Upper lobe of right lung (tissue), 1 donor: ENCODE measurements at regions not wholly inside any gene's neighbourhood (a gene's known extent, or its start where the extent isn't known, plus 50 kb on each side); places are given as distances from the start of the nearest gene placed in this dataset.

Source experiments
- ATAC-seq: fragments of 200-7000 bp; cut with Tn5 transposase; one replicate; pipeline ENCODE4 v1.9.1; 2020; ENCODE audit warnings: mild to moderate bottlenecking, moderate library complexity
- DNase-seq: peaks from one replicate; pipeline ENCODE4 v3.0.0-alpha.2; 2020
- H3K27ac ChIP-seq: fragments of 200-600 bp; one replicate; pipeline ENCODE4 v1.8.0; 2022
- H3K27me3 ChIP-seq: fragments of 200-600 bp; one replicate; pipeline ENCODE4 v1.8.0; 2022; ENCODE audit warnings: mild to moderate bottlenecking
- H3K36me3 ChIP-seq: fragments of 200-600 bp; one replicate; pipeline ENCODE4 v1.8.0; 2022
- H3K4me1 ChIP-seq: fragments of 200-600 bp; one replicate; pipeline ENCODE4 v1.8.0; 2022
- H3K4me3 ChIP-seq: fragments of 200-600 bp; one replicate; pipeline ENCODE4 v1.8.0; 2022; ENCODE audit warnings: mild to moderate bottlenecking
- H3K9me3 ChIP-seq: fragments of 200-600 bp; one replicate; pipeline ENCODE4 v1.8.0; 2022
- intact Hi-C: fragments of 100-400 bp; cut with DNase I; formaldehyde crosslinking; loops from one replicate; pipeline ENCODE4 v1.11.0; 2022
- TF ChIP-seq, protein P1 (sequence below): fragments of 200-600 bp; IDR thresholded peaks from one replicate; pipeline ENCODE4 v1.8.0; 2022; ENCODE audit warnings: antibody characterized with exemption
- donor health status: DM: no; HTN: yes; CAD: no; lungs with severe emphysema.

GRCh38 chr3:175977968-175978752 is 1119.0 kb downstream of the NAALADL2 start:
- TF ChIP-seq, protein P1, sequence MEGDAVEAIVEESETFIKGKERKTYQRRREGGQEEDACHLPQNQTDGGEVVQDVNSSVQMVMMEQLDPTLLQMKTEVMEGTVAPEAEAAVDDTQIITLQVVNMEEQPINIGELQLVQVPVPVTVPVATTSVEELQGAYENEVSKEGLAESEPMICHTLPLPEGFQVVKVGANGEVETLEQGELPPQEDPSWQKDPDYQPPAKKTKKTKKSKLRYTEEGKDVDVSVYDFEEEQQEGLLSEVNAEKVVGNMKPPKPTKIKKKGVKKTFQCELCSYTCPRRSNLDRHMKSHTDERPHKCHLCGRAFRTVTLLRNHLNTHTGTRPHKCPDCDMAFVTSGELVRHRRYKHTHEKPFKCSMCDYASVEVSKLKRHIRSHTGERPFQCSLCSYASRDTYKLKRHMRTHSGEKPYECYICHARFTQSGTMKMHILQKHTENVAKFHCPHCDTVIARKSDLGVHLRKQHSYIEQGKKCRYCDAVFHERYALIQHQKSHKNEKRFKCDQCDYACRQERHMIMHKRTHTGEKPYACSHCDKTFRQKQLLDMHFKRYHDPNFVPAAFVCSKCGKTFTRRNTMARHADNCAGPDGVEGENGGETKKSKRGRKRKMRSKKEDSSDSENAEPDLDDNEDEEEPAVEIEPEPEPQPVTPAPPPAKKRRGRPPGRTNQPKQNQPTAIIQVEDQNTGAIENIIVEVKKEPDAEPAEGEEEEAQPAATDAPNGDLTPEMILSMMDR = no peak
- Histone ChIP-seq H3K9me3 (no peaks in the 10 kb centered on the region), H3K27ac (no peak overlapping the region), H3K4me1 (no peaks in the 10 kb centered on the region), H3K36me3 (no peaks in the 10 kb centered on the region), H3K27me3 (no peaks in the 10 kb centered on the region), H3K4me3 (no peak overlapping the region)
- DNase-seq = no peak
- peak; percentile 21 for ATAC-seq
- intact Hi-C loops = no loop called here

GRCh38 chr3:175969456-175969855 is 1110.3 kb downstream of the NAALADL2 start:
- intact Hi-C loops = no loop called here
- ATAC-seq = no peak
- H3K4me3 ChIP-seq = no peak overlapping the region

GRCh38 chr3:175965036-175965435 is 1105.9 kb downstream of the NAALADL2 start:
- Histone ChIP-seq H3K27ac (no peak overlapping the region), H3K27me3 (no peaks in the 10 kb centered on the region), H3K4me3 (no peak overlapping the region), H3K9me3 (peaks cover 5% of the 10 kb centered on the region), H3K36me3 (no peaks in the 10 kb centered on the region), H3K4me1 (no peaks in the 10 kb centered on the region)
- intact Hi-C loops = no loop called here
- DNase-seq (no peak), ATAC-seq (no peak)
- TF ChIP-seq, protein P1 = no peak

More at GRCh38 chr3:175969456-175969855, 1110.3 kb downstream of the NAALADL2 start:
- Histone ChIP-seq H3K36me3 (no peaks in the 10 kb centered on the region), H3K4me1 (no peaks in the 10 kb centered on the region), H3K9me3 (peaks cover 5% of the 10 kb centered on the region), H3K27ac (no peak overlapping the region), H3K27me3 (no peaks in the 10 kb centered on the region)
- no peak for DNase-seq
- TF ChIP-seq, protein P1 = no peak

DNA sequence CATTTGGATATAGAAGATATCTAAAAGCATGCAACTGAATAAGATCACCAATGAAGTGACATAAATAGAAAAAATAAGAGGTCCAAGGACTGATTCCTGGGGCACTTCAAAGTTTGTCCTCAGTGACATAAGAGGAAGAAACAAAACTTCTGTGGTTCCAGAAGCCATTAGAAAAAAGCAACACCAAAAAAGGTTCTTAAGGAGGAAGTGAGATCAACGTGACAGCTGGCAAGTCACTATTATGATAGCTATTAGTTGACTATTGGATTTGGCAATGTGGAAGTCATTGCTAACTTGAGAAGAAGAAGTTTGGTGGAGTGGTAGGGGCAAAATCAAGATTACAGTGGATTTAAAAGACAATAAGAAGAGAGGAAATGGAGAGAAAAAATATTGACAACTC is 1098.3 kb downstream of the NAALADL2 start:
- H3K9me3 ChIP-seq = no peaks in the 10 kb centered on the region
- H3K4me3 ChIP-seq = no peak overlapping the region
- TF ChIP-seq, protein P1 = no peak
- no peaks in the 10 kb centered on the region for H3K36me3 ChIP-seq
- no peak overlapping the region for H3K27ac ChIP-seq
- intact Hi-C loops = no loop called here
- no peaks in the 10 kb centered on the region for H3K4me1 ChIP-seq
- H3K27me3 ChIP-seq = no peaks in the 10 kb centered on the region
- DNase-seq (no peak), ATAC-seq (no peak)

DNA sequence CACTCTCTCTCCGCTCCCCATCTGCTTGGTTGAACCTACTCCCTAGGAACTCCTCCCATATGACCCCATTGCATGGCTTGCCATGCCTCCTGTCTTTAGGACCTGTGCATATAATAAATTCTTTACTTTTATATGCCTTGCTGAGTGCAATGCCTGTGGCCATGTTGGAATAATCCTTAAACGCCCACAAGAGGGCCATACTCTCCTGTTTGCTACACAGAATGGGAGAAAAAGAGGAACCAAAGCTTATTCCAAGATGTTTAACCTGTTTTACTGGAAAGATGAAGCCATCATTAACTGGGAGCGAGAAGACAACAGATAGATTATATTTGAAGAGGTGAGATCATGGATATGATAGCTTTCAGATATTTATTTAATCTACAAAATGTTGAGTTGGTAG is 1097.8 kb downstream of the NAALADL2 start:
- no peaks in the 10 kb centered on the region for H3K27me3 ChIP-seq
- no peak for DNase-seq
- TF ChIP-seq, protein P1 = no peak
- no peaks in the 10 kb centered on the region for H3K9me3 ChIP-seq
- no peak for ATAC-seq
- H3K36me3 ChIP-seq = no peaks in the 10 kb centered on the region
- intact Hi-C loops = no loop called here
- H3K4me1 ChIP-seq = no peaks in the 10 kb centered on the region
- H3K4me3 ChIP-seq = no peak overlapping the region
- no peak overlapping the region for H3K27ac ChIP-seq
